PFSK-1 (cell line): ENCODE measurements at regions not wholly inside any gene's neighbourhood (a gene's known extent, or its start where the extent isn't known, plus 50 kb on each side); places are given as distances from the start of the nearest gene placed in this dataset.

ENCODE experiments used
- POLR2AphosphoS5 ChIP-seq: IDR thresholded peaks from 2 replicates; pipeline ENCODE4 v1.6.1; 2012; ENCODE audit warnings: low read depth, mild to moderate bottlenecking, control low read depth, low read length, moderate library complexity
- TAF1 ChIP-seq: IDR thresholded peaks from 2 replicates; pipeline ENCODE4 v1.6.1; 2012; ENCODE audit warnings: low read length, control low read depth, borderline replicate concordance; ENCODE audit not compliant: insufficient read depth
- TF ChIP-seq, protein P1 (sequence below), 2 experiments: IDR thresholded peaks; 2 replicates each; pipeline versions ENCODE4 v1.6.1 to v1.8.0; 2011 to 2012; ENCODE audit warnings: low read depth in 2 of 2, low read length in 2 of 2, control low read depth in 1 of 2, inconsistent platforms in 1 of 2, mild to moderate bottlenecking in 1 of 2, moderate library complexity in 1 of 2; ENCODE audit not compliant: insufficient read depth in 1 of 2

DNA sequence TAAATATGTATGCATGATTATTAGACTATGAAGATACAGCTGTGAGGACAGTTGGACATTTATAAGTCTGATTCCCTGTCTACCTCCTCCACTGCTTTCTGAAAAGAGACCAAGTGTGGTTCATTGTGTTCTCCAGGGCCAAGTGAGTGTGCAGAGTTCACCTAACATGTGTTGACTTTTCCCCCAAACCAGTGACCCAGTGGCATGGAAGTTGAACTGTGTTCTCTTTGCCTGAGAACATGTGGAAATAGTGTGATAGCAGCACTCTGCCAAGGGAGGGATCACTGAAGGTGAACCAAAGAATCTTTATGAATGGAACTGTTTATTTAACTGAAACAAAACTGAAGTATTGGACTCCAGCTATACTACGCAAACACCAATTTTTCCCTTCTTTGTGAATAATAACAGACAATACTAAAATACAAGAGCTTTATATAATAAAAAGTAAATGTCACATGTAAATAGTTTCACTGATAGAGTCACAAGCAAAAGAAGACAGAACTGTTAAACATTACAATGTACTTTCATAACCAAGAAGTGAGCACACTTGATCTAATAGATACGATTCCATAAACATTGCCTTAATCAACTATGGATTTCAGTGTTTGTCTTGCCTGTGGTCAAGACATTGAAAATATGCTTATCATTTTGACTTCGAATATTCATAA is 200.3 kb upstream of the FUT9 start:
- TF ChIP-seq POLR2AphosphoS5 (no peak), TAF1 (no peak)
- TF ChIP-seq, protein P1, sequence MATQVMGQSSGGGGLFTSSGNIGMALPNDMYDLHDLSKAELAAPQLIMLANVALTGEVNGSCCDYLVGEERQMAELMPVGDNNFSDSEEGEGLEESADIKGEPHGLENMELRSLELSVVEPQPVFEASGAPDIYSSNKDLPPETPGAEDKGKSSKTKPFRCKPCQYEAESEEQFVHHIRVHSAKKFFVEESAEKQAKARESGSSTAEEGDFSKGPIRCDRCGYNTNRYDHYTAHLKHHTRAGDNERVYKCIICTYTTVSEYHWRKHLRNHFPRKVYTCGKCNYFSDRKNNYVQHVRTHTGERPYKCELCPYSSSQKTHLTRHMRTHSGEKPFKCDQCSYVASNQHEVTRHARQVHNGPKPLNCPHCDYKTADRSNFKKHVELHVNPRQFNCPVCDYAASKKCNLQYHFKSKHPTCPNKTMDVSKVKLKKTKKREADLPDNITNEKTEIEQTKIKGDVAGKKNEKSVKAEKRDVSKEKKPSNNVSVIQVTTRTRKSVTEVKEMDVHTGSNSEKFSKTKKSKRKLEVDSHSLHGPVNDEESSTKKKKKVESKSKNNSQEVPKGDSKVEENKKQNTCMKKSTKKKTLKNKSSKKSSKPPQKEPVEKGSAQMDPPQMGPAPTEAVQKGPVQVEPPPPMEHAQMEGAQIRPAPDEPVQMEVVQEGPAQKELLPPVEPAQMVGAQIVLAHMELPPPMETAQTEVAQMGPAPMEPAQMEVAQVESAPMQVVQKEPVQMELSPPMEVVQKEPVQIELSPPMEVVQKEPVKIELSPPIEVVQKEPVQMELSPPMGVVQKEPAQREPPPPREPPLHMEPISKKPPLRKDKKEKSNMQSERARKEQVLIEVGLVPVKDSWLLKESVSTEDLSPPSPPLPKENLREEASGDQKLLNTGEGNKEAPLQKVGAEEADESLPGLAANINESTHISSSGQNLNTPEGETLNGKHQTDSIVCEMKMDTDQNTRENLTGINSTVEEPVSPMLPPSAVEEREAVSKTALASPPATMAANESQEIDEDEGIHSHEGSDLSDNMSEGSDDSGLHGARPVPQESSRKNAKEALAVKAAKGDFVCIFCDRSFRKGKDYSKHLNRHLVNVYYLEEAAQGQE (IDR thresholded peaks at IDR 0.05; ENCODE audit: insufficient read depth in 1 of 2, low read depth in 2 of 2, low read length in 2 of 2), result no peak
